ENCODE measurements at regions not wholly inside any gene's neighbourhood (a gene's known extent, or its start where the extent isn't known, plus 50 kb on each side); places are given as distances from the start of the nearest gene placed in this dataset.

GRCh38 chr1:104807590-104807989 lies 1057.9 kb downstream of the AMY1C start:
- CTCF ChIA-PET: no interaction called here
- H3K27ac ChIP-seq (ENCODE audit: low read depth, low read length, poor library complexity, severe bottlenecking): no peak overlapping the region
- POLR2A ChIA-PET (ENCODE audit: low non-redundant PET): no interaction called here
- no peak for DNase-seq (ENCODE audit: low spot score)
- TF ChIP-seq EZH2 (IDR thresholded peaks at IDR 0.05; ENCODE audit: borderline replicate concordance, low read depth, low read length, poor library complexity, severe bottlenecking) (no peak), CTCF (conservative IDR thresholded peaks at IDR 0.05; ENCODE audit: low read depth, low read length) (no peak)
- no peaks in the 10 kb centered on the region for H3K9me3 ChIP-seq (ENCODE audit: low read depth, low read length, poor library complexity, severe bottlenecking)
- H3K4me1 ChIP-seq (ENCODE audit: insufficient read depth, low read length, poor library complexity, severe bottlenecking): no peaks in the 10 kb centered on the region
- H3K36me3 ChIP-seq (ENCODE audit: insufficient read depth, low read length, poor library complexity, severe bottlenecking): no peaks in the 10 kb centered on the region
- H3K4me3 ChIP-seq (ENCODE audit: low read depth, low read length, poor library complexity, severe bottlenecking): no peak overlapping the region
- no peaks in the 10 kb centered on the region for H3K27me3 ChIP-seq (replicated peaks; ENCODE audit: insufficient read depth, low read depth, low read length, poor library complexity)
- no TSS peak for BruUV-seq (replicated peaks)
- intact Hi-C loops (cut with micrococcal nuclease; ENCODE audit: unreplicated experiment): no loop called here

- Histone ChIP-seq H3K36me3 (ENCODE audit: insufficient read depth, low read length, poor library complexity, severe bottlenecking) (no peaks in the 10 kb centered on the region), H3K4me1 (ENCODE audit: insufficient read depth, low read length, poor library complexity, severe bottlenecking) (no peaks in the 10 kb centered on the region), H3K27me3 (replicated peaks; ENCODE audit: insufficient read depth, low read depth, low read length, poor library complexity) (no peaks in the 10 kb centered on the region), H3K27ac (ENCODE audit: low read depth, low read length, poor library complexity, severe bottlenecking) (no peak overlapping the region), H3K4me3 (ENCODE audit: low read depth, low read length, poor library complexity, severe bottlenecking) (no peak overlapping the region), H3K9me3 (ENCODE audit: low read depth, low read length, poor library complexity, severe bottlenecking) (no peaks in the 10 kb centered on the region)
- POLR2A ChIA-PET (ENCODE audit: low non-redundant PET): no interaction called here
- TF ChIP-seq EZH2 (IDR thresholded peaks at IDR 0.05; ENCODE audit: borderline replicate concordance, low read depth, low read length, poor library complexity, severe bottlenecking): no peak
- TF ChIP-seq CTCF (conservative IDR thresholded peaks at IDR 0.05; ENCODE audit: low read depth, low read length): no peak
- intact Hi-C loops (cut with micrococcal nuclease; ENCODE audit: unreplicated experiment): no loop called here
- CTCF ChIA-PET: no interaction called here
- BruUV-seq (replicated peaks): no TSS peak
- DNase-seq (ENCODE audit: low spot score): no peak
These were observed 1075.7 kb downstream of the AMY1C start for GRCh38 chr1:104825401-104825800.

- H3K27me3 ChIP-seq (replicated peaks; ENCODE audit: insufficient read depth, low read depth, low read length, poor library complexity): no peaks in the 10 kb centered on the region
- intact Hi-C loops (cut with micrococcal nuclease; ENCODE audit: unreplicated experiment): no loop called here
- no peak overlapping the region for H3K4me3 ChIP-seq (ENCODE audit: low read depth, low read length, poor library complexity, severe bottlenecking)
- no TSS peak for BruUV-seq (replicated peaks)
- H3K27ac ChIP-seq (ENCODE audit: low read depth, low read length, poor library complexity, severe bottlenecking): no peak overlapping the region
- ChIA-PET POLR2A (ENCODE audit: low non-redundant PET) (no interaction called here), CTCF (no interaction called here)
- no peaks in the 10 kb centered on the region for H3K9me3 ChIP-seq (ENCODE audit: low read depth, low read length, poor library complexity, severe bottlenecking)
- H3K4me1 ChIP-seq (ENCODE audit: insufficient read depth, low read length, poor library complexity, severe bottlenecking): no peaks in the 10 kb centered on the region
- TF ChIP-seq CTCF (conservative IDR thresholded peaks at IDR 0.05; ENCODE audit: low read depth, low read length) (no peak), EZH2 (IDR thresholded peaks at IDR 0.05; ENCODE audit: borderline replicate concordance, low read depth, low read length, poor library complexity, severe bottlenecking) (no peak)
- DNase-seq (ENCODE audit: low spot score): no peak
- no peaks in the 10 kb centered on the region for H3K36me3 ChIP-seq (ENCODE audit: insufficient read depth, low read length, poor library complexity, severe bottlenecking)
These were observed 1080.8 kb downstream of the AMY1C start for GRCh38 chr1:104830534-104830933.

Data from A673 (cell line).